HG03342 (cell line): ENCODE measurements at regions not wholly inside any gene's neighbourhood (a gene's known extent, or its start where the extent isn't known, plus 50 kb on each side); places are given as distances from the start of the nearest gene placed in this dataset.
"Not testable (repeated sequence)": the region's sequence is repeated elsewhere in the genome, so short reads cannot be mapped to it uniquely, and the experiment has no call there.

Experiments used
- ATAC-seq: cut with Tn5 transposase; IDR thresholded peaks from one replicate; pipeline ENCODE4 v1.9.1; 2021; ENCODE audit warnings: mild to moderate bottlenecking, moderate library complexity; ENCODE audit not compliant: unreplicated experiment

DNA sequence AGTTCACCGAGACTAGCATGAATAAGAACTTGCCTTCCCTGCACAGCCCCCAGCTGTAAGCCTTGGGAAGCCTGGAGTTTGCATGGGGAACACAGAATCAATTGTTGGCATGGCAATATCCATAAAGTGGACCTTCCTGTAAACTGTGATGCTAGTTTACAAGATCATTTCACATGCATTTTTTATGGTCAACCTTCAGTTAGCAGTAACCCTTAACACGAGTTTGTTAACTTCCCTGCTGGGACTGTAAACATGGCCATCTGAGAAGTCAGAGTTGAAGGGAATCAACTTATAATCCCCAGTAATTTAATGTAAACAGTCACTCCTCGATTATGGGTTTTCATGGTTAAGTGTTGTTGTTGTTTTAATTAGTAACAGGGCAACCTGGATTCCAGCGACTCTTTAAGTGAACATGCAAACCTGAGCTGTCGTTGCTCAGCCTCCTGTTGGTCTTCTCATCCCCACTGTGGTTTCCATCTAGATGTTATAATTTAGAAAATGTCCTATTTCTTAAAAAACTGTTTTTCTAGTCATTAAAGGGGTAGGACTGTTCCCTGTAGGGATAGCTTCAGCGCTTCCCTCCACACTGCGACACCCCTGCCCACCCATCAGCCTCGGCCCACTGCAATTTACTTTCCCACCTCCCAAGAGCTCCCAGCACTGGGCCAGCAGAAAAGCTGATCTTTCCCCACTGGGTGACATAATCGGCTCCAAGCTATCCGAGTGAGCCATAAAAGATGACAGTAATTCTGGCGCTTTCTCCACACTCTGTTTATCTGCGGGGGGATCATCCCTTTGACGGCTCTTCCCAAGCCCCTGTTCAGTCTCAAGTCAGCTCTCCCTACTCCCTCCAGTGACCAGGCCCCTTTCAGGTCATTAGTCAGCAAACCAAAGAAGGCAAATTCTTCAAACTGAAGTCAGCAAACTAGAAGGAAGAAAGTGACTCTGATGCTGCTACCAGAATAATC, 107.6 kb upstream of the IPO9 start:
- ATAC-seq, result no peak

DNA sequence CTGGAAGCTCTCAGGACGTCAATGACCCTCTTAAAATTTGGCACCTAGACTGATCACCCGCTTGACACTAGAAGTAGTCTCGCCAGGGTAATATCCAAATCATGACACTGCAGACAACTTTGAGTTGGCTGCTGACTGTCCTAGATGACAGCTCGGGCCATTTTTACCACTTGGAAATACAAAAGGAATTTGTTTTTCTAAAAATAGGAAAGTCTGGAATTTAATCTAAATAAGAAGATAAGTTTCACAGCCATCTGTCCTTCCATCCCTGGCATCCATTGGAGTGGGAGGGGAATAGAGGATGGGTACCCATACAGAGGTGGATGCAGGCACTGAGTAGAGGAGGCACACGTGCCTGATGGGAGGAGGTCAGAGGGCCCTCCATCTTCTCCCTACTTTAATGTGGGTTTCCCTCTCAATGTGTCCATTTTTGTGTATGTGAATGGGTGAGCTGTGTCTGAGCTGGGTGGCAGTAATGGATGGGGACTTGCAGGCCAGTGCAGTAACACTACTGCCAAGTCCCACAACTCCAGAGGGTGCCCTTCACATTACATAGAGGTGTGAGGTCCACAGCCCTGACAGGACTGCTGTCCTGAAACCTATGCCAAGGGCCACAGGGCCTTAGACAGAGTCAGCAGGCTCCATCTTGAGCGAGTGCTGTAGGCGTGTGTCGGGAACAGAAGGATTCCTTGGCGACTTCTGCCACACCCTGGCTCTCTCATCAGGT, 104.8 kb upstream of the IPO9 start:
- ATAC-seq, result no peak

DNA sequence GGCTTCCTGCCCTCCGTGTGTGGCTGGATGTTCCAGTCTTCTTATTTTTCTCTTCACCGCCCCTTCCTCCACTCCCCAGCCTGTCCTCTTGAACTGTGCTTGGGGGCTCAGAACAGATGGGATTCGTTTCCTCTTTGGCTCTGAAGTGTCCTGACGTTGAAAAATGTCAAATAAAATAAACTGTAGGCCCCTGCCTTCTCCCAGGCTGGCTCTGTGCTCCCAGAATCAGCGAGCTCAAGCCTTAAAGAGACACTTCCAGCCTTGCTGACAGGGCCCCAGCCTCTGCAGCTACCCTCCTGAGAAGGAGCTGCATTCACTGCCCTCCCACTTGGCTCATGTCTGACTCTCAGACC, 104.2 kb upstream of the IPO9 start:
- ATAC-seq, result no peak

DNA sequence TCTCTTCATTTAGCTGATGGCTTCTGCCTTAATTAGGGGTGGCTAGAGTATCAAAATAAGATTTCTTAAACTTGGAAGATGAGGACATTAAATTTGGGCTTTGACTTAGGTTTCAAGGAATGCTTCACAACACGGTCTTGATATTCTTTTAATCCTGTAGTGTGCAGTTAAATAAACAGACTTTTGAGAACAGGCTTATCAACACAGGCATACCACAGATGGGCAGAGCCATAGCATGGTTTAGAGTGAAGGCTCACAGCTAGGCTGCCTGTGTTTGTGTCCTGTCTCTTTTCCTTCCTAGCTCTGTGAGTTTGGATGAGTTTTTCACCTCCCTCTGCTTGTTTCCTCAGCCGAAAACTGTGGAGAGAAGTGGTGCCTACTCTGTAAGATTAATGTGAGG, 102.3 kb upstream of the IPO9 start:
- ATAC-seq, result no peak

DNA sequence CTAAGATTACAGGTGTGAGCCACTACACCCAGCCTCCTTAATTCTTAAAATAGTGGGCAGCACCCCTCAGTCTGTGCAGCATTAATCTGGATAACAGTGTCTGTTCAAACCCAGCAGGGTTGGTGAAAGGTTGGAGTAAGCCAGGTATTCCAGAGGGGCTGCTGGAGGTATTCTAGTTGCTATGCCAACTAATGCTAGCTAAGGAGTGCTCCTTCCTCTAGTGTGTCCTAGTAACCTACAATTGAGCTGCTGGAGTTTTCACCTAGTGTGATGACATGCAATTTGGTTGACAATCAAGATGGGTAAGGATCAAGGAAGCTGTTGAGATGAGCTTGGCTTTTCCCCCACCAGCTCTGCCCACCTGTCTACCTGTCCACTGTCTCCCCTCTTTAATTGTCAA, 100.2 kb upstream of the IPO9 start:
- ATAC-seq, result no peak

DNA sequence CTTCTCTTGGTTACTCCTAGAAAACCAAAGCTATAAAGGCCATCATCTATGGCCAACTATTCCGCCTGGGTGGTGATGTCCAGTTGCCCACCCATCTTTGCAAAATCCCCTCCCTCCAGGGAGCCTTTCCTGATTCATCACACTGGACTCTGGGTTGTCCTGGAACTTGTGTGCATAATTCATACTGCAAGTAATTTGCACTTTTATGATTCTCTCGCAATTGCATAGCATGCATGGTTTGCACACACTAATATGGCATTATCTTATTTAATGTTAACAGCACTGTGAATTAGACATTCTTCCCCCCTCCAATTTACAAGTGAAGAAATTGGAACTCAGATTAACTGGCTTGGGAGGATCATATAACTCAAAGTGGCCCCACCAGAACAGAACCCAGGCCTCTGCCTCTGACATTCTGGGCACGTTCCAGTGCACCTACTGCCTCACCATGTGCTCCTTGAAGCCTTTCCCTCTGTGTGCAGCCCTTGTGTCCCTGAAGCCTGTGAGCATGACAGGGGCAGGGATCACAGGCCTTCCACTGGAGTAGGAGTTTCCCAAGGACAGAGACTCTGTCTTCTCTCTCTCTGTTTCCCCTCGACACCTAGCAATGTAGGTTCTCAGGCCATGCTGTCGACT, 98.9 kb upstream of the IPO9 start:
- ATAC-seq, result no peak

DNA sequence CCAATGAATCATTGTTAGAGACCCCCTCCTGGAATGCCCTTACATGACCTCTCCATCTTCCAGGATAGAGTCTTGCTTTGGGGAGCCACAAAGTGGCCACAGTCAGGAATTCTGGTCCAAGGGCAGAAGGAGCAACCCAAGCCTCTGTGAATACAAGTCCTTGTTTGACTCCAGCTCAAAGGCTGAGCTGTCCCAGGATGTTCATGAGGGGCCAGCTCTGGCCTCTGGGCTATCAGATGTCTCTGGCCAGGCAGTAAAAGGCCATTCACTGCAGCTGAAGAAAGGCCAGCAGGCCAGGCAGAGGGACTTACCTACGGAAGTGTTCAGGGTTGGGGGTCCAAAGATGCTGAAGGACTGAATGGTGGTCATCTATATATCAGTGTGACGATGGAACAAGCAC, 98.3 kb upstream of the IPO9 start:
- ATAC-seq, result no peak

DNA sequence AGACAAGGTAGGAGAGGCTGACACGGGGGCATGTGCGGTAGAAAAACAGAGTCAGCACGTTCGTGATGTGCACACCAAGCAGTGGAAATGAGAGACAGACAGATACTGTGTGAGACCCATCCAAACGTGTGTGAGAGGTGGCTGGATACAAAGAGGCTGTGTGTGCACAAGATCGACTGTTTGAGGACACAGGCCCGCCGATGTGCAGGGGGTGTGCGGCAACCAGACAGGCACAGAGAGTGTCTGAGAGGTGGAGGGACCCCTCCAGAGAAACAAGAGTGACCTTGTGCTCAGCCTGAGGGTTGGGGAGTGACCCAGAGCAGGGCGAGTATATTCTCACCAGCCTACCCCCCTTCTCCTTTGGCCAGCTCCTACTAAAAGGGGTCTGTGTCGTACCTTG, 97.8 kb upstream of the IPO9 start:
- ATAC-seq, result no peak

DNA sequence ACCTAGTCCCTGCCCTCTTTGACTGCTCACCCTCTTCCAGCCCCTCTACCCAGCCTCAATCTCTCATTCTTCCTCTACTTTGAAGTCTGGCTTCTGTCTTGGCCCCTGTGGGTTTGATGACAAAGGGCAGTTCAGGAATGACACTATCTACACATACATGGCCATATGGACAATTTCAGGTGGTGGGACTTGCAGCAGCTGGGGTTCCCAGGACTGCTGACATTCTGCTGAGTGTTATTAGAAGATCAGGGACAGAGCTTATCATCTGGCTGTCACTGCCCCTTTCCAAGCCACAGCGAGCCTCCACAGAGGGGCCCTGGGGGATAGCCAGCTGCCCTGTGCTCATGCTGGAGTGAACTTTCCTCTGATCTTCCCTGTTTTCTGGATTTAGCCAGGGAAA, 97.4 kb upstream of the IPO9 start:
- no peak for ATAC-seq

DNA sequence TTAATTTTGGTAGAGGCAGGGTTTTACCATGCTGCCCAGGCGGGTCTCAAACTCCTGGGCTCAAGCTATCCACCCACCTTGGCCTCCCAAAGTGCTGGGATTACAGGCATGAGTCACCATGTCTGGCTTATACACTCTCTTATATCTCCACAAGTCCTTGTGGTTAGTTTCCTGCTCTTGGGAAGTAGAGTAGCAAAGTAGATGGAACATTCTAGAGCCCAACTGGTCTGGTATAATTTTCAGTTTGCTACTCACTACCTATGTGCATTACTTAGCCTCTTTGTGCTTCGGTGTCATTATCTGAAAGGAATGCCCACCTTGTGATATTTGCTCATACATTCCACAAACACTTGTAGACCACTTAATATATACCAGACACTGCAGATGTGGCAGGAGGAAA, 96.6 kb upstream of the IPO9 start:
- no peak for ATAC-seq

DNA sequence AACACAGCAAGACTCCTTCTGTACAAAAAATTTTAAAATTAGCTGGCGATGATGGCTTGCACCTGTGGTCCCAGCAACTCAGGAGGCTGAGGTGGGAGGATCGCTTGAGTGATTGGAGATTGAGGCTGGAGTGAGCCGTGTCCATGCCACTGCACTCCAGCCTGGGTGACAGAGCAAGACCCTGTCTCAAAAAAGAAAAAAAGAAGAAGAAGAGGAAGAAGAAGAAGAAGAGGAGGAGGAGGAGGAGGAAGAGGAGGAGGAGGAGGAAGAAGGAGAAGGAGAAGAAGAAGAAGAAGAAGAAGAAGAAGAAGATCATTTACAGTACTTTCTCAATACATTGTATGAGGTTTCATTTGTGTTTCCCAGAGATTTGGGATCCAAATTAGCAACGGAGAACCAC, 94.7 kb upstream of the IPO9 start:
- ATAC-seq, result not testable (repeated sequence)

DNA sequence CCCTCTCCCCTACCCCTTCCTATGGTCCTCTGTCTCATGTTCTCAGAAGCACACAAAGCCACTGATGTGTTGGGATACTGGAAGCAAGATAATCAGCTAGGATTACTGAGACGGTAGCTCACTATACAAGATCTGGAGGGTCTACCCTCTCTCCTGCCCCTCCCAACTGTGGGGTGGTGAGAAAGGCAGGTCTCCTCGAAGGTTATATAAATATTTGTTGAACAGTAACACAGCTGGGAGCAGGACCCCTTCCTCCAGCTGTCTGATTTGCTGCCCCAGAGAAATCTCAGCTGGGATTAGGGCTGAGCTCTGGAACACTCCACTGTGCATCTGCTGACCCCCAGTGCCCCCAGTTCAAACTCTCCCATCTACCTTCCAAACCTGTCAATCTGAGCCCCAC, 94.2 kb upstream of the IPO9 start:
- no peak for ATAC-seq

DNA sequence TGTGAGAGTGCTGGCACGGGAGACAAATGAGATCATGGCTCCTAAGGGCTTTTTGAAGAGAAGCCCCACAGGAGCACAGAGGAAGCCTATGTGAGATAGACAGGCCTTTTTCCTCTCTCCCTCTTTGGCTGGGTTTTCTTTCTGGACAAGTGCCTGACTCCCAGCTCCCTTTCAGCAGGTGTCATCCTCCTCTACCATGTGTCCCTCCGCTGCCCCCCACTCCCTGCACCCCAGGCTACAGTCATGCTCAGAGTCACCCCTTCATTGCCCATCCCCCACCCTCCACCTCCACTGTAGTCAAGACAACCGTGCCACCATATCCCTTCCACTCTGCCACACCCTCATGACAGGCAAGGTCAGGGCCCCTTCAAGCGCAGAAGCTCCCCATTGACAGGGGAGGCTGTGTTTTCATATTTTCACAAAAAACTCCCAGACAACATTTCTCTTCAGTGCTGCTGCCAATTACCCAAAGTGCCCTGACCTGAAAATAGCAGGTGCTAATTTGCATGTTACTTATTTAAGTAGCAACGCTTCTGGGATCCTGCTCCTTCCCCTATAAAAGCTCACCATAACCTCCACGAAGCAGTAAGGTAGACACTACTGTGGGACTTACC, 92.1 kb upstream of the IPO9 start:
- ATAC-seq, result no peak

DNA sequence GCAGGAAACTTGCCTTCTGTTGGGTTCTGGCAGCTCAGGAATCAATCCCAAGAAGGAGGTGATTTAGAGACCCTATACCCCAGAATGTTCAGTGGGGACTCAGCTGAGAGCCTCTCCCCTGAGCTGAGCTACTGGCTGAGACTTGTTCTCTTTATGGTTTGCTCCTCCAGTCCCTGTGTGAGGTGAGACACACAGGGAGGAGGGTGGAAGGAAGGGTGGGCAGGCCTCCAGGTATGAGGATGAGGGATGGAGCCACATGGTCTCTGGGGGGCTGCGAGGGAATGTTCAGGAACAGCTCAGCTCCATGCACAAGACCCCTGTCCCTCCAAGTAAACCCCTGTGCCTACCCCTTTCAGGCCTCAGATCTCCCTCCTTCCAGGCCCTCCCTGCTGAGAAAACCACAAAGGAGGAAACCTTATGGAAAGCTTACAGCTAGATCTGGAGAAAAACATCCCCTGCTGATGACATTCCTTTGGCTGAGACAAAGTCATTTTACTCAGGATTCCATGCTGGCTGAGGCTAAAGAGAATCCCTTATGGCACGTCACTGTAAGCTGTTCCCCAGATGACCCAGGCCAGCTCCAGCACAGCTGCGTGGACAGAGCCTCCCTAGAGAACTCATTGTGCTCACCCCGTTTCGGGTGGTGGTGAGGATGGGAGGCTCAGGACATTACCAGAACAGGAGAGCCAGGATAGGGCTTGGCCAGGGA, 91.5 kb upstream of the IPO9 start:
- no peak for ATAC-seq

DNA sequence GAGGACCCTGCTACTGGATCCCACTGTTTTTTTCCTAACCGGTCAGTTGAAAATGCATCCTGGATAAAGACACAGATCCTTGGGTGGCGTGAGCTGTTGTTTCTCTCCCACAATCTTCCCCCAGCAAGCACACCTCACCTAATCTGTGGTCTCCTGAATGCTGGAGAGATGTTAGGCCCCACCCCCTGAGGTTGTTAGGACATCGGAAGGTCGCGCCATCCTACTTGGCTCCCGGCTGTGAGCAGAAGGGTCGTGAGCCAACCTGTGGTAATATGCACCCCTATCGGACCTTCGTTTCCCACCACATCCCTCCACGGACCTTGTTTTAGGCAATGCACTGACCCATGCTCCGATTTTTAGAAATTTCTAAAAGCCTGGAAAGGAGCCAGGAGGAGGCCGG, 89.9 kb upstream of the IPO9 start:
- no peak for ATAC-seq

DNA sequence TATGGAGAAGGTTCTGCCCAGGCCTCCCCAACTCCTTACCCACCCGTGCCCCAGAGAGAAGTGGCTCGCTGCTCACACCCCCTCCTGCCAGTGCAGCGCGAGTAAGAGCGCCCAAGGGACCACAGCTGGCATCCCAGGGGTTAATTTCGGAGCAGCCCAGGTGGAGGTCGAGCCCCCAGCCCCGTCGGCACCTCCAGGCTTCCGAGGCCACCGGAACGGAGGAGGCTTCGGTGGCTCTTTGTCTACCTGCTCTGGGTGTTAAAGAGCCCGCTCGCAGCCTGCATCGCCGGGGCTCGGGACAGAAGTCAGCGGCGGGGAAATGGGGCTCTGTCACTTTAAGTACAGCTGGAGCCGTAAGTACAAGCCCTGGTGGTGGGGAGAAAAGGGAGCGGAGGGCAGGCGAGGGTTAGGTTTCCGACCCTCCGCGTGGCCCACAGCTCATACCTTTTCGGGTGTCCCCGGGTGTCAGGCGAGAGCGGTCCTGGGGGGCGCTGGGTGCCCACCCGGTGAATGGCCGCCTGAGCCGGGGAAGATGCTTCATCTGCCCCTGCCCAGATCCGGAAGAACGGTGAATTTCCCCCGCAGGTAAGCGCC, 89.4 kb upstream of the IPO9 start:
- peak; percentile 56 for ATAC-seq

DNA sequence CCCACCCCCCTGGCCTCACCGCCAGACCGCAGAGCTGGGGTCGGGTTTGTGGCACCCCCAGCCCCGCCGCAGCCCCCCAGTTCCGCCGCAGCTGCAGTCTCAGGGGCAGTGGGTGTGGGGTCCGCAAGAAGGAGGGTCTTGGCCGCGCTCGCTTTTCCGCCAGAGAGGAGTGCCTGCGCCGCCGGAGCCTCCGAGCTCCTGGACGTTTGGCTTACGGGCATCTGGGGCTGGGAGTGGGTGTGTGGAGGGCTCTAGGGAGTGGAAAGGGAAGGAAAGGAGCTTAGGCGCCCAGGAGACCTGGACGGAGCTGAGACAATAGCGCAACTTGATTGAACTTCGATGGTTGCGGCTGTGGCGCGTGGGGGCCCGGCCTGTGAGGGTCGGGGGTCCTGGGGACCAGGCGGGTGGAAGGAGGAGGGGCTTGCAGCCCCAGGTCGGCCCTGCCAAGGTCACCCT, 88.8 kb upstream of the IPO9 start:
- no peak for ATAC-seq

DNA sequence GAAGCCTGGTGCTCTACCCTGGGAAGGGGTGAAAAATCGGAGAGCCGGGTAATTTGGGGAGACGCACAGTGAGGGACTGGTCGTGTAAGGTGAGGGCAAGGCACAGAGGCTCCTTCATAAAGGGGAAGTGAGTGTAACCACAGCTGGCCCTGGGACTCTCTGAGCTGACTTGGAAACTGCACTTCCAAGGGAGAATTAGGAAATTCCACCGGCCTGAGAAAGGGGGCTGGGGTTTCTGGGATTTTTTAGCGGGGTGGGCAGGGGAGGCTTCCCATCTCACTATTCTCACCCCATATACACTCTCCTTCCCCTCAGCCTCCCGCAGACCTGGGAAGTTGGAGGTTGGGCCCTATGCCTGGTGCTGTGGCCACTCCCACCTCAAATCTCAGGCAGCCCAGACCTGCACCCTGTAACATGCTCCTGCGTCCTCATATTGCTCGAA, 88.3 kb upstream of the IPO9 start:
- ATAC-seq, result no peak

DNA sequence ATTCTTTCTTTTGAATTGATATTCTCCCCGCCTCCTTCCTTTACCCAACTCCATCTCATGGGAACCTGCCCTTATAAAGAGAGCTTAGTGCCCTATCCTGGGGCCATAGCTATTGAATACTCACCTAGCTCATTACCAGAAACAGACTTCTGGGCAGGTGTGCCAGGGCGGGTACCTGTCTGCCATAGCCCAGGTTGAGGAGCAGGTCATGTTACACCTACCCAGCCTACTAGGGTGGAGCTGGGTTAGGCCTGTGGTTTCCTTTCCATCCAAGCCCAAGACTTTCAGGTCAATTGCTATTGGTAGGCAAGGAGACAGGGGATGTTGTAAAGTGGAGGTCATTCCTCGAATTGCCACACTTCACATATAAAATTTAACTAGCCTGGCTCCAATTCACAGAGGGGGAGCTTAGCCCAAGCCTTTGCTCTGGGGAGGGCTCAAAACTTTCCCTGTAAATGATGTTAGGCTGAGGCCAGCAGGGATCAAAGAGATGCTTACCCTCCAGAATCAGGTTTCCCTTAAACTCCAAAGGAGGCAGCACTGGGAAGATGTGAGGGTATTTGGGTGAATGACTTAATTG, 87.1 kb upstream of the IPO9 start:
- no peak for ATAC-seq

DNA sequence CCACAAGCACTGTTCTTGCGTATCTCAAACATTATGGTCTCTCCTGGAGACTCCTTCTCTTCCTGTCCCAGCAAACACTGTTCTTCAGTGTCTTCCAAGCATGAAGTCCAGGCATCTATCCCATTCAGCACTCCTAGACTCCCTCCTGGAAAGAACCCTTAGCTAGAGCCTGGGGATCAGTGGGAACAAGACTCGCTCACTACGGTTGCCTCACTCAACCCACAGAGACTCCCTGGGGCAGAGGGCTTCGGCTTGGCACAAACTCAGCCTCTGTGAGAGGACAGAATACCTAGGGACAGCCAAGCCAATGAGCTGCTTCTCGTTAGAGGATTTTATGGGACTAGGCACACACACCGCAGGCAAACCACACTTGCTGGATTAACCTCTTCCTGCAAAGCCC, 86.5 kb upstream of the IPO9 start:
- ATAC-seq, result no peak
